Stomach smooth muscle (tissue), 2 donors: ENCODE measurements at regions not wholly inside any gene's neighbourhood (a gene's known extent, or its start where the extent isn't known, plus 50 kb on each side); places are given as distances from the start of the nearest gene placed in this dataset.
"Not testable (repeated sequence)": the region's sequence is repeated elsewhere in the genome, so short reads cannot be mapped to it uniquely, and the experiment has no call there.

Experiments used
- H3K27ac ChIP-seq: one replicate; pipeline ENCODE4 v1.7.0; 2013; ENCODE audit warnings: mild to moderate bottlenecking, low read length, inconsistent platforms
- H3K27me3 ChIP-seq, 2 donors: one replicate each; pipeline ENCODE4 v1.7.0; 2013; ENCODE audit warnings: low read length in 2 of 2; ENCODE audit not compliant: insufficient read depth in 2 of 2, control insufficient read depth in 1 of 2
- H3K36me3 ChIP-seq, 2 donors: one replicate each; pipeline ENCODE4 v1.7.0; 2013; ENCODE audit warnings: low read length in 2 of 2; ENCODE audit not compliant: control insufficient read depth in 2 of 2, insufficient read depth in 2 of 2
- H3K4me1 ChIP-seq: one replicate; pipeline ENCODE4 v1.7.0; 2013; ENCODE audit warnings: low read length; ENCODE audit not compliant: control insufficient read depth, insufficient read depth
- H3K4me3 ChIP-seq, 2 donors: one replicate each; pipeline ENCODE4 v1.7.0; 2013; ENCODE audit warnings: low read length in 2 of 2
- H3K9ac ChIP-seq, 2 donors: one replicate each; pipeline ENCODE4 v1.7.0; 2013; ENCODE audit warnings: low read length in 2 of 2, mild to moderate bottlenecking in 1 of 2
- H3K9me3 ChIP-seq, 2 donors: one replicate each; pipeline ENCODE4 v1.7.0; 2013; ENCODE audit warnings: low read length in 2 of 2; ENCODE audit not compliant: control insufficient read depth in 2 of 2
- donor health status: healthy.
- donor health status: Pancreatic carcinoma.

GRCh38 chr10:118926903-118927302, 102.6 kb upstream of the NANOS1 start:
- no peaks in the 10 kb centered on the region for H3K9me3 ChIP-seq
- no peaks in the 10 kb centered on the region for H3K27me3 ChIP-seq
- no peaks in the 10 kb centered on the region for H3K36me3 ChIP-seq
- no peak overlapping the region for H3K4me3 ChIP-seq
- H3K4me1 ChIP-seq: no peaks in the 10 kb centered on the region
- no peak overlapping the region for H3K27ac ChIP-seq
- no peak overlapping the region for H3K9ac ChIP-seq

- H3K9me3 ChIP-seq: no peaks in the 10 kb centered on the region
- no peak overlapping the region for H3K27ac ChIP-seq
Measured at GRCh38 chr10:118927321-118927720, 102.2 kb upstream of the NANOS1 start.

GRCh38 chr10:118930614-118931013, 98.9 kb upstream of the NANOS1 start:
- H3K36me3 ChIP-seq: no peaks in the 10 kb centered on the region

More at GRCh38 chr10:118927321-118927720, 102.2 kb upstream of the NANOS1 start:
- H3K4me1 ChIP-seq: no peaks in the 10 kb centered on the region
- no peak overlapping the region for H3K9ac ChIP-seq
- H3K27me3 ChIP-seq: no peaks in the 10 kb centered on the region
- no peak overlapping the region for H3K4me3 ChIP-seq
- no peaks in the 10 kb centered on the region for H3K36me3 ChIP-seq

GRCh38 chr10:118931436-118931835, 98.1 kb upstream of the NANOS1 start:
- no peaks in the 10 kb centered on the region for H3K36me3 ChIP-seq
- no peaks in the 10 kb centered on the region for H3K9me3 ChIP-seq
- H3K9ac ChIP-seq: no peak overlapping the region
- H3K4me1 ChIP-seq: no peaks in the 10 kb centered on the region
- no peaks in the 10 kb centered on the region for H3K27me3 ChIP-seq
- no peak overlapping the region for H3K4me3 ChIP-seq
- no peak overlapping the region for H3K27ac ChIP-seq

More at GRCh38 chr10:118930614-118931013, 98.9 kb upstream of the NANOS1 start:
- no peak overlapping the region for H3K27ac ChIP-seq
- H3K9ac ChIP-seq: no peak overlapping the region
- no peaks in the 10 kb centered on the region for H3K27me3 ChIP-seq
- H3K9me3 ChIP-seq: no peaks in the 10 kb centered on the region
- no peaks in the 10 kb centered on the region for H3K4me1 ChIP-seq
- H3K4me3 ChIP-seq: no peak overlapping the region

- H3K4me3 ChIP-seq, H3K9ac ChIP-seq, H3K4me1 ChIP-seq, H3K9me3 ChIP-seq, H3K36me3 ChIP-seq, H3K27me3 ChIP-seq, H3K27ac ChIP-seq: not testable (repeated sequence)
Measured at GRCh38 chr10:118932154-118932553, 97.4 kb upstream of the NANOS1 start.

- no peak overlapping the region for H3K9ac ChIP-seq
- H3K9me3 ChIP-seq: no peaks in the 10 kb centered on the region
- no peak overlapping the region for H3K4me3 ChIP-seq
- H3K4me1 ChIP-seq: no peaks in the 10 kb centered on the region
- H3K27me3 ChIP-seq: no peaks in the 10 kb centered on the region
- H3K36me3 ChIP-seq: no peaks in the 10 kb centered on the region
- no peak overlapping the region for H3K27ac ChIP-seq
Measured at GRCh38 chr10:118937226-118937625, 92.3 kb upstream of the NANOS1 start.

DNA sequence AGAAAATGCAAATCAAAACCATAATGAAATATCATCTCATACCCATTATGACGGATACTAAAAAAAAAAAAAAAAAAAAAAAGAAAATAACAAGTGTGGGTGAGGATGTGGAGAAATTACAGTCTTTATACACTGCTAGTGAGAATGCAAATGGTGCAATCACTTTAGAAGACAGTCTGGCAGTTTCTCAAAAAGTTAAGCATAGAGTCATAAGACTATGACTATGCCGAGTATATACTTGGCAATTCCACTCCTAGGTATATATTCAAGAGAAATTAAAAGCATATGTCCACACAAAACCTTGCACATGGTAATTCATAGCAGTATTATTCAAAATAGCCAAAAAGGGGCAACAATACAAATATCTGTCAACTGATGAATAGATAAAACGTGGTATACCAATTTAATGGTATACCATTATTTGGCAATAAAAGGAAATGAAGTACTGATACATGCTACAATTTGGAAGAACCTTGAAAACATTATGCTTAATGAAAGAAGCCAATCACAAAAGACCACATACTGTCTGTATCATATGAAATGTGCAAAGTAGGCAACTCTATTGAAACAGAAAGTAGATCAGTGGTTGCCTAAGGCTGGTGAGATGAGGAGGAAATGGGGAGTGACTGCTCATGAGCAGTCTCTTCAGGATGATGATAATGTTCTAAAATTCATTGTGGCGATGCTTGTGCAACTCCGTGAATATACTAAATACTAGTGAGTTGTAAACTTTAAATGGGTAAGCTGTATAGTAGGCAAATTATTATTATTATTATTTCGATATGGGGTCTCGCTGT, 90.1 kb upstream of the NANOS1 start:
- H3K36me3 ChIP-seq: no peaks in the 10 kb centered on the region
- no peaks in the 10 kb centered on the region for H3K27me3 ChIP-seq
- H3K4me1 ChIP-seq: no peaks in the 10 kb centered on the region
- no peaks in the 10 kb centered on the region for H3K9me3 ChIP-seq
- no peak overlapping the region for H3K27ac ChIP-seq
- no peak overlapping the region for H3K9ac ChIP-seq
- H3K4me3 ChIP-seq: no peak overlapping the region

DNA sequence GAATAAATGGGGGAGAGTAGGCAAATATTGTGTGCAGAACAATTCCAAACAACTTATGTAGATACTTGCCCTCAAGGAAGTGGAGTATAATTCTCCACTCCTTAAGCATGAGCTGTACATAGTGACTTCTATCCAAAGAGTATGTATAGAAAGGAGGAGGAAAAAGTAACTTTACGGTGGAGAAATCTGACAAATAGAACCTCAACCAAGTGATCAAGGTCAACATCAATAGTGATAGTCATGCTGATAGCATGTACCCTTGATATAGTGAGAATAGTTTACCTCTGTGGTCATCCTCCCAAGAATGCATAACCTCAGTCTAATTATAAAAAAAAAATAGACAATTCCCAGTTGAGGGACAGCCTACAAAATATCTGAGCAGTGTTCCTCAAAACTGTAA, 89.1 kb upstream of the NANOS1 start:
- H3K36me3 ChIP-seq: no peaks in the 10 kb centered on the region
- H3K27ac ChIP-seq: no peak overlapping the region
- no peaks in the 10 kb centered on the region for H3K9me3 ChIP-seq
- H3K9ac ChIP-seq: no peak overlapping the region
- H3K4me3 ChIP-seq: no peak overlapping the region
- H3K4me1 ChIP-seq: peaks cover 3% of the 10 kb centered on the region
- no peaks in the 10 kb centered on the region for H3K27me3 ChIP-seq

- H3K9ac ChIP-seq: no peak overlapping the region
- peaks cover 6% of the 10 kb centered on the region for H3K4me1 ChIP-seq
- H3K27ac ChIP-seq: no peak overlapping the region
- no peaks in the 10 kb centered on the region for H3K27me3 ChIP-seq
- H3K9me3 ChIP-seq: no peaks in the 10 kb centered on the region
- H3K36me3 ChIP-seq: no peaks in the 10 kb centered on the region
- no peak overlapping the region for H3K4me3 ChIP-seq
Measured at GRCh38 chr10:118943253-118943652, 86.3 kb upstream of the NANOS1 start.

DNA sequence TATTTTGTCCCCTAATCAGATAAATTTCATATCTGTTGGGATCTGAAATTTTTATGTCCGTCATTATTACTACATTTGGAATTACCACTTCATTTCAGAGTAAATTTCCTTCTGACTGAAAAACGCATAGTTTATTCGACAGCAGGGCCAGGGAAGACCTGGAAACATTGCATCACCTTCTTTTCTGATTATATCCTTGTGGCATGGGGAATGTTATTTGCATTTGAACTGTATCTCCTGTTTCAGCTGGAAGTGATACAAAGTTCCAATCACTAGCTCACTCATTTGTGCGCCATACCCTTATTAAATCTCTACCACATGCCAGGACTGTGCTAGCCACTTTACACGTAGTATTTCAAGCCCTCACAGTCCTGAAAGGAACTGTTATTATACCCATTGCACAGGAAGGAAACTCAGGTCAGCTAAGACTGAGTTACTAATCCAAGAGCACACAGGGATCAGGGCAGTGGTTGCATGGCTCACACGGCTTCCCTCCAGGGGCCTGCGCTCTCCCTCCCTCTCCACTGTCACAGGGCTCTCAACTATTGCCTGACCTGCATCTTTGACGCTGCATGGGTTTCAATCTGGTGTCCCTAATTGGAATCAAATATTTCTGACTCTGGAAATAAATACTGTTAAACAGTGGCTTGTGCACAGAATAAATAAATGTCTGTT, 84.4 kb upstream of the NANOS1 start:
- no peak overlapping the region for H3K9ac ChIP-seq
- no peak overlapping the region for H3K4me3 ChIP-seq
- no peaks in the 10 kb centered on the region for H3K36me3 ChIP-seq
- no peaks in the 10 kb centered on the region for H3K9me3 ChIP-seq
- no peaks in the 10 kb centered on the region for H3K27me3 ChIP-seq
- H3K4me1 ChIP-seq: peaks cover 6% of the 10 kb centered on the region
- H3K27ac ChIP-seq: no peak overlapping the region

DNA sequence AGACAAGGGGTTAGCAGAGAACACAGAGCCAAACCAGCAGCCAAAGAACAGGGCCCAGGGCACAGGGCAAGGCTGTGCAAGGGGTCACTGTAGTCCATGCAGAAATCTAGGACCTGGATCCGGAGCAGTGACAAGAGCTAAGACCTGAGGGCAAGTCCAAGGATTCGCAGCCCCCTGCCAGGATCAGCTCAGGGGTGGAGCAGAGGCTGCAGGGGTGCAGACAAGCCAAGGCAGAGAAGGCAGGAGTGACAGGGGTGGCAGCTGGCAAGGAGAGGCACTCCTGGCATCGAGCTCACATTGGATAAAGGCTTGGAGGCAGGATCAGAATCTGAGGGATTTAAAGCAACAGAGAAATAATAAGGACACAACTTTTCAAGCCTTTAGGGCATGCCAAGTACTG, 80.7 kb upstream of the NANOS1 start:
- Histone ChIP-seq H3K9ac (no peak overlapping the region), H3K4me1 (peaks cover 7% of the 10 kb centered on the region), H3K36me3 (no peaks in the 10 kb centered on the region), H3K27ac (no peak overlapping the region), H3K4me3 (no peak overlapping the region), H3K9me3 (no peaks in the 10 kb centered on the region), H3K27me3 (no peaks in the 10 kb centered on the region)
